ENCODE measurements at regions not wholly inside any gene's neighbourhood (a gene's known extent, or its start where the extent isn't known, plus 50 kb on each side); places are given as distances from the start of the nearest gene placed in this dataset.

- no peak for TF ChIP-seq POLR2A (IDR thresholded peaks at IDR 0.05)
- TF ChIP-seq, protein P1, sequence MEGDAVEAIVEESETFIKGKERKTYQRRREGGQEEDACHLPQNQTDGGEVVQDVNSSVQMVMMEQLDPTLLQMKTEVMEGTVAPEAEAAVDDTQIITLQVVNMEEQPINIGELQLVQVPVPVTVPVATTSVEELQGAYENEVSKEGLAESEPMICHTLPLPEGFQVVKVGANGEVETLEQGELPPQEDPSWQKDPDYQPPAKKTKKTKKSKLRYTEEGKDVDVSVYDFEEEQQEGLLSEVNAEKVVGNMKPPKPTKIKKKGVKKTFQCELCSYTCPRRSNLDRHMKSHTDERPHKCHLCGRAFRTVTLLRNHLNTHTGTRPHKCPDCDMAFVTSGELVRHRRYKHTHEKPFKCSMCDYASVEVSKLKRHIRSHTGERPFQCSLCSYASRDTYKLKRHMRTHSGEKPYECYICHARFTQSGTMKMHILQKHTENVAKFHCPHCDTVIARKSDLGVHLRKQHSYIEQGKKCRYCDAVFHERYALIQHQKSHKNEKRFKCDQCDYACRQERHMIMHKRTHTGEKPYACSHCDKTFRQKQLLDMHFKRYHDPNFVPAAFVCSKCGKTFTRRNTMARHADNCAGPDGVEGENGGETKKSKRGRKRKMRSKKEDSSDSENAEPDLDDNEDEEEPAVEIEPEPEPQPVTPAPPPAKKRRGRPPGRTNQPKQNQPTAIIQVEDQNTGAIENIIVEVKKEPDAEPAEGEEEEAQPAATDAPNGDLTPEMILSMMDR (IDR thresholded peaks at IDR 0.05), result no peak
Measured at GRCh38 chr11:130782361-130783222, 133.7 kb downstream of the SNX19 start.
